ENCODE measurements at regions not wholly inside any gene's neighbourhood (a gene's known extent, or its start where the extent isn't known, plus 50 kb on each side); places are given as distances from the start of the nearest gene placed in this dataset.

DNA sequence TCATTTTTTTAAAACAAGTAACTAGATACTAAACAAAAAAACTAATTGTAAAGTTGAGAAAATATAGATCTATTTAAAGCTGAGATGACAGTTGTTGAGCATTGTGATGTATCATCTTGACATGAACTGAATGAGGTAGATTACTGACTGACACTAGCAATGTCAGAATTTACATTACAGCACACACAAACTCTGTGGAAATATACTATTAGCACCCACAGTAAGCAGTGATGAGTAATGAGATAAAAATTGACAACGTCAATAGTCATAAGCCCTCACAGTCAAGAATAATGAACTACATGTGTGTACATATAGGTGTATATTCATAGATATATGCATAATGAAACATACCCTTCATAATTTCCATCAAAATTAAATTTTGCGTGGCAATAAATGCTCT, 368.4 kb downstream of the TFEC start:
- no peak overlapping the region for H3K4me3 Mint-ChIP-seq
- no peak overlapping the region for H3K9ac ChIP-seq (ENCODE audit: extremely low read depth, low read length, poor library complexity, severe bottlenecking)
- H3K4me1 ChIP-seq (ENCODE audit: control insufficient read depth, insufficient read depth, low read length), result no peaks in the 10 kb centered on the region
- no peaks in the 10 kb centered on the region for H3K9me3 ChIP-seq (ENCODE audit: control insufficient read depth, low read length)
- H3K4me1 Mint-ChIP-seq, result no peaks in the 10 kb centered on the region
- no peaks in the 10 kb centered on the region for H3K36me3 Mint-ChIP-seq (ENCODE audit: low read depth)
- no peak overlapping the region for H3K27ac ChIP-seq (ENCODE audit: low read depth, low read length)
- no peaks in the 10 kb centered on the region for H3K27me3 ChIP-seq (ENCODE audit: control insufficient read depth, insufficient read depth, low read length, poor library complexity, severe bottlenecking)
- no peaks in the 10 kb centered on the region for H3K27me3 Mint-ChIP-seq (ENCODE audit: insufficient read depth)
- TF ChIP-seq, protein P1, sequence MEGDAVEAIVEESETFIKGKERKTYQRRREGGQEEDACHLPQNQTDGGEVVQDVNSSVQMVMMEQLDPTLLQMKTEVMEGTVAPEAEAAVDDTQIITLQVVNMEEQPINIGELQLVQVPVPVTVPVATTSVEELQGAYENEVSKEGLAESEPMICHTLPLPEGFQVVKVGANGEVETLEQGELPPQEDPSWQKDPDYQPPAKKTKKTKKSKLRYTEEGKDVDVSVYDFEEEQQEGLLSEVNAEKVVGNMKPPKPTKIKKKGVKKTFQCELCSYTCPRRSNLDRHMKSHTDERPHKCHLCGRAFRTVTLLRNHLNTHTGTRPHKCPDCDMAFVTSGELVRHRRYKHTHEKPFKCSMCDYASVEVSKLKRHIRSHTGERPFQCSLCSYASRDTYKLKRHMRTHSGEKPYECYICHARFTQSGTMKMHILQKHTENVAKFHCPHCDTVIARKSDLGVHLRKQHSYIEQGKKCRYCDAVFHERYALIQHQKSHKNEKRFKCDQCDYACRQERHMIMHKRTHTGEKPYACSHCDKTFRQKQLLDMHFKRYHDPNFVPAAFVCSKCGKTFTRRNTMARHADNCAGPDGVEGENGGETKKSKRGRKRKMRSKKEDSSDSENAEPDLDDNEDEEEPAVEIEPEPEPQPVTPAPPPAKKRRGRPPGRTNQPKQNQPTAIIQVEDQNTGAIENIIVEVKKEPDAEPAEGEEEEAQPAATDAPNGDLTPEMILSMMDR (conservative IDR thresholded peaks at IDR 0.05), result no peak
- no peaks in the 10 kb centered on the region for H3K9me3 Mint-ChIP-seq
- 100% methylated on average over 1 of the region's 2 CpGs; no CpG with 5 or more reads in 1 of the 2 experiments for WGBS, 2 experiments (ENCODE audit: insufficient coverage in 1 of 2, insufficient read length in 1 of 2)
- H3K27ac Mint-ChIP-seq, result no peak overlapping the region
- no peak overlapping the region for H3K4me3 ChIP-seq (ENCODE audit: low read length)
- H3K36me3 ChIP-seq (ENCODE audit: control insufficient read depth, insufficient read depth, low read length), result no peaks in the 10 kb centered on the region
- DNase-seq, result no peak

DNA sequence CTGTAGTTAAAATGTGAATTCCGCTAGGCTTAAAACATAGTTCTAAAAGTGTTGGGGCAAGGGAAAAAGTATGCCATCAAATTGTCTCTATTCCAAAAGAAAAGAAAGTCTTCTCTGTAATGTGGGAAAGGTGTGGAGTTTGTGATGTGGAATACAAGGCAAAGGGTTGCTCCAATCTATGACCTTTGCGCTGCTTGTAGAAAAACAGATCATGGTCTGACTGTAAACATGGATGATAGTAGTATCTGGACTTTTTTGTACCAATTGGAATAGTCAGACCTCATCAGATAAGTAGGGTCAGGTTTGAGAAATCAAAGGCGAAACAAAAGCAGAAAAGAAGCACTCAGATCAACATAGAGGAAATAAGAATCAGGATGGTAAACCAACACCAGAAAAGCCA, 372.3 kb downstream of the TFEC start:
- Histone ChIP-seq H3K36me3 (ENCODE audit: control insufficient read depth, insufficient read depth, low read length) (no peaks in the 10 kb centered on the region), H3K4me1 (ENCODE audit: control insufficient read depth, insufficient read depth, low read length) (no peaks in the 10 kb centered on the region), H3K9ac (ENCODE audit: extremely low read depth, low read length, poor library complexity, severe bottlenecking) (no peak overlapping the region), H3K9me3 (ENCODE audit: control insufficient read depth, low read length) (no peaks in the 10 kb centered on the region), H3K27ac (ENCODE audit: low read depth, low read length) (no peak overlapping the region), H3K27me3 (ENCODE audit: control insufficient read depth, insufficient read depth, low read length, poor library complexity, severe bottlenecking) (no peaks in the 10 kb centered on the region), H3K4me3 (ENCODE audit: low read length) (no peak overlapping the region)
- TF ChIP-seq, protein P1 (conservative IDR thresholded peaks at IDR 0.05), result no peak
- Mint-ChIP-seq H3K36me3 (ENCODE audit: low read depth) (no peaks in the 10 kb centered on the region), H3K4me1 (no peaks in the 10 kb centered on the region), H3K4me3 (no peak overlapping the region), H3K27me3 (ENCODE audit: insufficient read depth) (no peaks in the 10 kb centered on the region), H3K27ac (no peak overlapping the region), H3K9me3 (no peaks in the 10 kb centered on the region)
- no peak for DNase-seq
- 81 to 86% methylated on average over 1 to 3 of the region's 3 CpGs for WGBS, 2 experiments (ENCODE audit: insufficient coverage in 1 of 2, insufficient read length in 1 of 2)

DNA sequence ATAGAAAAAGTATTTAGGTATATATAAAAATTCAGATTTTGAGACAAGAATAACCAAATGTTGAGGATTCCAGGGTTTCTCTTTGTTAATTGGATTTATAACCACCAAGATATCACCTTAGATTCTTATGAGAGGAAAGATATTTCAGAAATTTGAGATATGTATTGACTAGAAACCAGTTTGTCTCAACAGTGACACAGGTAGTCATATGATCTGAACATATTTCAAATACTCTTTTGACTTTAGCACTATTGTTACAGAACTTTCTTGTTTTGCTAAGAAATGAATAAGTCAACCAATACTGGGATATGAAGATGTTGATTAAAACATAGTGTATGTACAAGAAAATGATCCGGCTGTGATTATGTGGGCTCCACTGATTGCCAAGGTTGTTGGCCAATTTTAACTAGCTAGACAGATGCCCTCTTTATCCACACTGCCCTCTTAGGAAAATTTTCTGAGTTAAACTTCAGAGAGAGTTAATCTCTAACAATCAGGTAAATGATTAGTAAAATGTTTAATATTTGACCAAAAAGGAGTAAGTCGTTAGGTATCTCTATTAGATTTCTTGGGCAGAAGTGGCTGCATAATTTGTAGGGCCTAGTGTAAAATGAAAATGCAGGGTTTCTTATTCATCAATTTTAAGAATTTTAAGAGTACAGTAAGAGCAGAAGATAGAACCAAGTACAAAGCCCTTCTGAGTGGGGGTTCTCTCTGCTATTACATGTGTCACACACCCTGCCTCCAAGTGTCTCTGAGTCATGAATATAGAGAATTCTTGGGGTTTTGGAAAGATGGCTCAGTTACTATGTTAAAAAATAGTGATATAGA, 376.0 kb downstream of the TFEC start:
- Histone ChIP-seq H3K27me3 (ENCODE audit: control insufficient read depth, insufficient read depth, low read length, poor library complexity, severe bottlenecking) (no peaks in the 10 kb centered on the region), H3K9ac (ENCODE audit: extremely low read depth, low read length, poor library complexity, severe bottlenecking) (no peak overlapping the region), H3K4me3 (ENCODE audit: low read length) (no peak overlapping the region), H3K27ac (ENCODE audit: low read depth, low read length) (no peak overlapping the region), H3K36me3 (ENCODE audit: control insufficient read depth, insufficient read depth, low read length) (no peaks in the 10 kb centered on the region), H3K4me1 (ENCODE audit: control insufficient read depth, insufficient read depth, low read length) (no peaks in the 10 kb centered on the region), H3K9me3 (ENCODE audit: control insufficient read depth, low read length) (no peaks in the 10 kb centered on the region)
- DNase-seq, result no peak
- TF ChIP-seq, protein P1 (conservative IDR thresholded peaks at IDR 0.05), result no peak
- H3K4me1 Mint-ChIP-seq, result no peaks in the 10 kb centered on the region
- peaks cover 4% of the 10 kb centered on the region for H3K9me3 Mint-ChIP-seq
- no peaks in the 10 kb centered on the region for H3K27me3 Mint-ChIP-seq (ENCODE audit: insufficient read depth)
- WGBS, 2 experiments (ENCODE audit: insufficient coverage in 1 of 2, insufficient read length in 1 of 2), result 72 to 96% methylated on average over 2 of the region's 2 CpGs
- no peaks in the 10 kb centered on the region for H3K36me3 Mint-ChIP-seq (ENCODE audit: low read depth)
- H3K27ac Mint-ChIP-seq, result no peak overlapping the region
- no peak overlapping the region for H3K4me3 Mint-ChIP-seq

Data from endodermal cell (in vitro differentiated cells).